Femur (tissue), 1 donor: ENCODE measurements at regions not wholly inside any gene's neighbourhood (a gene's known extent, or its start where the extent isn't known, plus 50 kb on each side); places are given as distances from the start of the nearest gene placed in this dataset.
A peak's percentile ranks its signal among the peaks of the same experiment; 100 is the strongest.

Experiments used
- DNase-seq: peaks from one replicate; pipeline ENCODE4 v3.0.0-alpha.2; 2017

DNA sequence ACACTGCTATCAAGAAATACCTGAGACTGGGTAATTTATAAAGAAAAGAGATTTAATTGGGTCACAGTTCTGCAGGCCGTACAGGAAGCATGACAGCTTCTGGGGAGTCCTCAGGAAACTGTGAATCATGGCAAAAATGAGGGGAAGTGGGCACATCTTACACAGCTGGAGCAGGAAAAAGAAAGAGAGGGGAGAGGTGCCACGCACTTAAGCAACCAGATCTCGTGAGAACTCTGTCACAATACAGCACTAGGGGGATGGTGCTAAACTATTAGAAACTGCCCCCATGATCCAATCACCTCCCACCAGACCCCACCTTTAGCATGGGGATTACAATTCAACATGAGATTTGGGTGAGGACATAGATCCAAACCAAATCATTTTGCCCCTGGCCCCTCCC lies 105.5 kb upstream of the CPLX2 start:
- DNase-seq: no peak

- no peak for DNase-seq
Measured at GRCh38 chr5:175766963-175767362, 104.4 kb upstream of the CPLX2 start.

DNA sequence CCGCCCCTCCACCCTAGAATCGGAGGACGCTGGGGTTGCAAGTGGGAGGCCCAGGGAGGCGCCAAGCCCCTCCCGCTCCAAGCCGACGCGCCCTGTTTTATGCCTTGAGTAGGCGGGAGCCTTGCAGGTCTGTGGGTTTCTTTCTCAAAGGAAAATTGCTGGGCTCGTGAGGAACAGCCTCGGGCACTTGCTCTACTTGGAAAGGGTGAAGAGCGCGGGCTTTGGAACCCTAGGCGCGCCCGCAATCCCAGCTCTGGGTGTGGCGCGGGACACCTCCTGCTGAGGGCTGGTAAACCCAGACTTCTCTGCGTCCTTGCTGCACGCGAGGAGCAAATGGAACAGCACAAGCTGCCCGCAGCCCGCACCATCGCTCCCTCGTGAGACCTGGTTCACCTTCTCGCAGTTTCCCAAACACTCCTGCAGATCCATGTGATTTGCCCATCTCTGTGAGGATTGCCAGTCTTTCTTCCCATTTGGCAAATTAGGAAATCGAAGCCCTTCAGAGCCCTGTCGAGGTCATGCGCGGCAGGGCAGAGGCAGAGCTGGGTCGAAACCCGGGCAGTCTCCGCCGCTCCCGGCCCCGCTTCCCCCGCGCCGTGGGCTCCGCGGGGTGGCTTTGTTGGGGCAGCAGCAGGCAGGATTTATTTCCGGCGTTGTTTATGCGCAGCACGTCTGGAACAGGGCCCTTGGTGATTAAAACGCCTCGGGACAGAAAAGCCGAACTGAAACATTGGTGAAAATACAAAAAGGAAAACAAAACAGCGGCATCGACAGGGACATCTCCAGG lies 98.4 kb upstream of the CPLX2 start:
- no peak for DNase-seq

GRCh38 chr5:175773534-175774070 lies 97.8 kb upstream of the CPLX2 start:
- no peak for DNase-seq

DNA sequence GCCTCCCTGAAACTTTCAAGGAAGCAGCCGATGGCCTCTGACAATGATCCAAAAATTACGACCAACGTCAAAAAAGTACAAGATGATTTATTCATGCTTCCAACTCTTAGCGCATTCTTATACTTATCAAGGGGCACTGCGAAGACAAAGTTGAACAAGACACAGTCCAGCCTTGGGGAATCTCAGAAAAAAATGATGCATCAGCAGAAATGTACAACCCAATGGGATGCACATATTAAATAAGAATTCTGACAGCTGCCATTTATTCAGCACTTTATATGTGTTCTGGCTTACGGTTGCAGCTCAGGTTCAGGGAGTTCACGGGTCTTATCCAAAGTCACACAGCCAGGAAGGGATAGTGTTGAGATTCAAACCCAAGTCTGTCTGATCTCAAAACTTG lies 96.0 kb upstream of the CPLX2 start:
- no peak for DNase-seq

DNA sequence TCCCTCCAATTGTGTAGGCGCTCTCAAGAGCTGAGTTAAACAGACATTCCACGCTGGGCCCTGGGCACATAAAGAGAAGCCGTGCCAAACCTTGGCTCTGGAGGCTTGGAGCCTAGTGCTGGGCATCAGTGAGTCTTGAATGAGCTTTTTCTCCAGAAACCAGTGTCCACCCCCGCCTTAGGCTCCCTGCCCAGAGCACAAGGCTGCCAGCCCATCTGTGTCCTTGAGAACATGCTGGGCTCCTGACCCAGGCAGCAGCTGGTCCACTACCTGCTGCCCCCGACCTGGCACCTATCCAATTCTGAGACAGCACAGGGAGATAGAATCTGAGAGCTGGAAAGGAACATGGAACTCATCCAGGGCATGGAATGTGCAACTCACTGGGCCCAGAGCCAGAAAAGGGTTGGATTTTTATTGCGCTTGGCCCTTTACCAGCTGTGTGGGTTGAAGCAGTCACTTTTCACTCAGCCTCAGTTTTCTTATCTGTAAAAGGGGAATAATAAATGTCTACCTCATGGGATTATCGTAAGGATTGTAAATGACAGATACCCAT lies 92.4 kb upstream of the CPLX2 start:
- no peak for DNase-seq

DNA sequence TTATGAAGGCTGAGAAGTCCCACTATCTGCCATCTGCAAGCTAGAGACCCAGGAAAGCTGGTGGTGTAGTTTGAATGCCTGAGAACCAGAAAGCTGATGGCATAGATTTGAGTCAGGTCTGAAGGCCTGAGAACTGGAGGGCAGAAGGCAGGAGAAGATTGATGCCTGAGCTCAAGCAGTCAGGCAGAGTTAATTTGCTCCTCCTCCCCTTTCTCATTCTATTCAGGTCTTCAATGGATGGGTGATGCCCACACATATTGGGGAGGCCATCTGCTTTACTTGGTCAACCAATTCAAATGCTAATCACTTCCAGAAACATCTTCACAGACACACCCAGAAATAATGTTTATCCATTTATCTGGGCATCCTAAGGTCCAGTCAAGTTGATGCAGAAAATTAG lies 87.6 kb upstream of the CPLX2 start:
- no peak for DNase-seq

- DNase-seq: no peak
Measured at GRCh38 chr5:175784230-175784629, 87.1 kb upstream of the CPLX2 start.

DNA sequence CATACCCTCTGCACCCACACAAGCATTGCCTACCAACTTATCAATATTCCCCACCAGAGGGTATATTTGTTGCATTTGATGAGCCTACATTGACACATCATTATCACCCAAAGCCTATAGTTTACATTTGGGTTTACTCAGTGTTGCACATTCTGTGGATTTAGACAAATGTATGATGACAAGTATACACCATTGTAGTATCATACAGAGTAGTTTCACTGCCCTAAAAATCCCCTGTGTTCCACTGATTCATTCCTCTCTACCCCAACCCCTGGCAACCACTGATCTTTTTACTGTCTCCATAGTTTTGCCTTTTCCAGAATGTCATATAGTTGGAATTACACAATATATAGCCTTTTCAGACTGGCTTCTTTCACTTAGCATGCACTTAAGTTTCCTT lies 85.7 kb upstream of the CPLX2 start:
- no peak for DNase-seq

- DNase-seq: no peak
Measured at GRCh38 chr5:175788155-175788787, 83.1 kb upstream of the CPLX2 start.

DNA sequence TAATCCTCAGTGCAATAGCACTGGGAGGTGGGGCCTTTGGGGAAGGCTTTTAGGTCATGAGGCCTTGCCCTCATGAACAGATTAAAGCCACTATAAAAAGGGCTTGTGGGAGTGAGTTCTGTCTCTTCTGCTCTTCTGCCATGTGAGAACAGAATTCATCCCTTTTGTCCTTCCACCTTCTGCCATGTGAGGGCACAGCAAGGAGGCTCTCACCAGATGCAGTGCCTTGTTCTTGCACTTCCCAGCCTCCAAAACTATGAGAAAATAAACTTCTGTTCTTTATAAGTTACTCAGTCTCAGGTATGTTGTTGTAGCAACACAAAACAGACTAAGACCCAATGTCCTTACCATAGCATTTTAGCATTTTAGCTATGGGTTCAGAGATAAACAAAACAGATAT lies 81.7 kb upstream of the CPLX2 start:
- DNase-seq: no peak

- DNase-seq: no peak
Measured at GRCh38 chr5:175790796-175791195, 80.6 kb upstream of the CPLX2 start.

- DNase-seq: no peak
Measured at GRCh38 chr5:175795959-175796358, 75.4 kb upstream of the CPLX2 start.

DNA sequence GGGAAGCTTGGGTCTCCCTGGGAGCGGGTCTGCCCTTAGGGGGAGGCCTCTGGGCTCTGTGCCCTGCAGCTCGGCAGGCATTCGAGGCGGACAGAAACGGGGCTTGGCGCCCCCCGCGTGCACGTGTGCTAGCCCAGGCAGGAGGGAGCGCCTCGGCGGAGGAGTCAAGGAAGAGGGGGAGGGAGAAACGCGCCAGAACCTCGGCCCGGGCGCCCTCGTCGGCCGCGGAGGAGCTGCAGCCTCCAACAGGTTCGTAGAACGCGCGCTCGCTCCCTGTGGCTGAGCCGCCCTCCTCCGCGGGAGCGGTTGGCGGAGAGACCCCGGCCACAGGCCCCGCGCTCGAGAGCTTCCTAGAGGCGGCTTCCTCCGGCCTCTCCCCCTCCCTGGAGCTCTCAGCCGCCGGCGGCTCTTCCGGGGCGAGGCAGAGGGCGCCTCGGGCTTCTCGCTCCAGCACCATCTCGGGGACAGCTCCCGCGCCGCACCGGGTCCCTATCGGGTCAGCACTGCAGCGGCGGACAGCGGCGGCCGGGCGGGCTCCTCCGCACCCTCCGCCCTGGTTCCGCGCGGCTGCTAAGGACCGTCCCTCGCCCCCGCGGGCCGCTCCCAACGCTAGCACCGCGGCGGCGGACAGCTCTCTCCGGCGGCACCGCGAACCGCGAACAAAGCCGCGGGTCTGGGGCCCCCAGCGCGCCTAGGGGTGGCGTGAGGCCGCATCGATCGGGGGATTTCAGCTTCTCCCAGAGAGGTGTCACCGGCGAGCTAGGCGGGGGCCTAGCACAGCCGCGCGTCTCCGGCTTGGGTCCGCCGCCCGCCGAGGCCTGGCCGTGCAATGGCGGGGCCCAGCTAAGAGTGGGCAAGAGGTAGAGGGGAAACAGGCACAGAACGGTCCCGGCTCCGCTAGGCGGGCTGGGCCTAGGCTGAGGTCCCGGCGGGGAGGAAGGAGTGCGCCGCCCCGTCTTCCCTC lies 74.6 kb upstream of the CPLX2 start:
- DNase-seq: peak; percentile 91

DNA sequence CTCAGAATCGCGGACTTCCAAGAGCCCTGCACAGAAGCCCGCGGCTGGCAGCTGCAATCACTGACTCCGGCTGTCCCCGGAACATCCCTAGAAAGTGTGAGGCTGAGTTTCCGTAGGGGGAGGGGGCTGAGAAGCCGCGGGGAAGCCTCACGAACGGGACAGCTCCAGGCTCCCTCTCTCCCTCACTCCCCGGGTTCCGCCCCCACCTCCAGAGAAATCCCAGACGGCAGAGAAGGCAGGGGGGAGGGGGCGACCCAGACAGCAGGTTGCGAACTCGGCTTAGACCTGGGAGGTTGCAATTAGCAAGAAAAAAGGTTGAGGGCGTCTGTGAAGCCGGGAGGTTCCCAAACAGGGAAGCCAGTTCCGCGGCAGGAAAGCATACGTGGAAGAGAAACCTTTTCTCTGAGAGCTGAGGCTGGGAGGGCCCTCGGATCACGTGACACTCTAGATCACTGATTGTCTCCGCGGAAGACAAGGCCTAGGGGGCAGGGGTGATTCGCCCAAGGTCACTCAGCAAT lies 73.8 kb upstream of the CPLX2 start:
- no peak for DNase-seq

DNA sequence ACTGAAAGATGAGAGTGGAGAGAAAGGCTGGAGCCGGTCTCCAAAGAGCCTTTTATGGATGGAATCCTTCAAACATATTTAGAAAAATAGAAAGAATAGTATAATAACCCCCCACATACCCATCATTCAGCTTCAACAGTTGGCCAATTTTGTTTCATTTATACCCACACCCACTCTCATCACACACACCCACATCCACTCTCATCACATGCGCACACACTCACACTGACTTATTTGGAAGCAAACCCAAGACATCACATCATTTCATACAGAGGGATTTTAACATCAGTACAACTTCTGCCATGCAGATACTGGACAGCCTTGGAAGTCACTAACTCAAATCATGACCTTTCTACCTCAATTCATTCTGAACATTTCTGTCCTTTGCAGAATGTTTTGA lies 72.8 kb upstream of the CPLX2 start:
- DNase-seq: no peak

DNA sequence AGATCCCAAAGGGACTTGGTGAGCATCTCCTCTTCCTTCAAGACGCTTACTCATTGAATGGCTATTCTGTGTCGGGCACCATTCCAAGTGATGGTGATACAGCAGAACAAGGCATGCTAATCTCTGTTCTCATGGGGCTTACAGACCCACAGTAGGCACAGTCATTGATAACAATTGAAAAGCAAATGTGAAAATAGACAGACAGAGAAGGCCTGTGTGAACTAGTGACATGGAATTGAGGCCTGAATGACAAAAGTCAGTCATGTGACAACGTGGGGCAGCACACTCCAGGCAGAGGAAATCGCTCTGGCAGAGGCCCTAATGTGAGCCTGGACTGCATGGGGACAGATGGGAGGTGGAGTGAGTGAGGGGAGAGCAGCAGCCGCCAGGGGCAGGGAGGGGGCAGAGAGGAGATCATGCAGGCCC lies 70.7 kb upstream of the CPLX2 start:
- DNase-seq: no peak

DNA sequence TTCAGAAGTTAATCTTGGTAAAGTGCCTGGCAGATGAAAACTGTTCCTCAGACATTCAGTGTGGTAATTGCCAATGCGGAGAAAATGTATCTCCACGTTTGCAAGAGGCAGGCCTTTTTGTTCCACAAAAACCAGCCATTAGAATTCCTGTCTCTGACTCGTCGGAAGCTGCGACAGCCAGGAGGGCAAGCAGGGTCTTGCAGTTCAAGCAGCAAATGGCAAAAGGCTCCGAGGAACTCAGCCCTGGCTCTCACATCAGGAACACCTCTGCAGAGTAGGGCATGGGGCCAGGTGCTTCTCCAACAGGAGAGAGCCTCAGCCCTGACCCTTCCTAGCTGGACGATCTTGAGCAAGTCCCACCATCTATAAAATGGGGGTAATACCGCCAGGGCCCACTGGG lies 69.0 kb upstream of the CPLX2 start:
- DNase-seq: no peak

- no peak for DNase-seq
Measured at GRCh38 chr5:175803254-175803653, 68.1 kb upstream of the CPLX2 start.

DNA sequence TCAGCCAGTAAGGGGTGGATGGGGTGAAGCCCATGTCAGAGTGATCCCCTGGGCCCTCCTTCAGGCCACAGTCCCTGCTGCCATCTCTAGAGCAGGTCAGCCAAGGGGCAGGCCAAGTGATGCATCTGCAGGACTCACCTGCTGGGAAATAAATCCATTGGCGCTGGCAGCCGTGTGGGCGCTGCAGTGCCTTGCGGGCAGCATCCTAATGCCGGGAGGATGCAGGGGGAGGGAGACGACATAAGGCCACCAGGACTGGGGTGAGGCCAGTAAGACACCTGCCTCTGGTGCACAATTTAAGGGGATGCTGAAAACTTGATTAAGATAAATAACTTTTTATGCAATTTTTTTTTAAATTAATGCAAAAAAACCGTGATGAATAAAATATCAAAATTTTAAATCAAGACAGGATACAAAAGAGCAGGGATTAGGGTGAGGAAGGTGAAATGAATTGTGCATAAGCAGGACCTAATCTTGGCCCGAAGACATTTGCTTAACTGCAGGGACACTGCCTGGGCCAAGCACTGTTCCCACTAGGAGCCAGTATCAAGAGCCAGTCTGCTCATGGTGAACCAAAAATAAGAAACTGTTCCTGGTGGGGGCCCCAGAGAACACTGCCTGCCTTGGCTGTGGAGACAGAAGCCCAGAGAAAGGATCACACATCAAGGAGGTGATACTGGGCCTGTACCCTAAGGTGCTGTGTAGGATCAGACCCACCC lies 67.5 kb upstream of the CPLX2 start:
- DNase-seq: no peak

DNA sequence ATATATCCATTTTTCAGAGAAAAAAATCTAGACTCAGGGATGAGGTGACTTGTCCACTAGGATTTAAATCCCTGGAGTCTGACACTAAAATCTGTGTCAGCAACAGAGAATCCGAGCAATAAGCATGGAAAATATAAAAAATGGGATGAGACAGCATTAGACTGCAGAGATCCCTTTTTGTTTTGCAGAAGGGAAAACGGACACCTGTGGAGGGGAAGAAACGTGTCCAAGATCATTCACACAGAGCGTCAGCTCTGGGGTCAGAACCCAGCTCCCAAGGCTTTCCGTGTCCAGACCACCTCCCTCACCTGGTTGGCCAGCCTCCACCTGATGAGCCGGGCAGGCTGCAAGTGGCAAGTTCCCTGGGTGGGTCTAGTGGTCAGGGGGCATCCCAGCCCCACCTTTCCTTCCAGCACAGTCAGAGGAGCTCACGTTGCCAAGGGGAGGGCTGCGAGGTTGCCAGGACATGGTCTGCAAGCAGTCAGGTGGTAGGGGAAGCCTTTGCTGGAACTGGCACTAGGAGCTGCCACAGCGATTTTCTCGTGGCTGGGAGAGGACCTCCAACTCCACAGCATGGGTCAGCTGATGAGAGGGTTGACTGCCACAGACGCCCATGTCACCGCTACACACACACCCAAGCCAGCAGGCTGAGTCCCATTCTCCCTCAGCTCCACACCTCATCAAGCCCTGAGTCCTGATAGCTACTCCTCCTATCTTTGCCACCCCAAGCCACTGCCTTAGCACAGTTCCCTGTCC lies 65.9 kb upstream of the CPLX2 start:
- DNase-seq: no peak
